HEK293 (cell line): ENCODE measurements at regions not wholly inside any gene's neighbourhood (a gene's known extent, or its start where the extent isn't known, plus 50 kb on each side); places are given as distances from the start of the nearest gene placed in this dataset.

Experiments used
- CTCF ChIA-PET: fragments of 350-600 bp; formaldehyde crosslinking; extraction: SDS; loops from one replicate; lab custom pipeline; 2021; ENCODE audit warnings: antibody characterized with exemption; lab: Yijun Ruan, JAX
- POLR2A ChIA-PET: fragments of 300-600 bp; formaldehyde crosslinking; extraction: SDS; loops from one replicate; lab custom pipeline; 2020; ENCODE audit warnings: antibody characterized with exemption, inconsistent platforms; lab: Yijun Ruan, JAX
- H3K27ac ChIP-seq: fragments of 200-500 bp; sonication (Bioruptor generic); 2 replicates; pipeline ENCODE4 v1.5.1; 2014; ENCODE audit warnings: low read depth, low read length, control low read depth, inconsistent platforms; ENCODE audit errors: extremely low read depth
- H3K36me3 ChIP-seq, 2 experiments: fragments of 200-500 bp in 1 of 2; sonication (Bioruptor generic) in 1 of 2; 1 replicate in 1 of 2; 2 replicates in 1 of 2; pipeline ENCODE4 v1.5.1; 2014 to 2017; ENCODE audit warnings: inconsistent platforms in 2 of 2, low read length in 2 of 2; ENCODE audit not compliant: control insufficient read depth in 2 of 2, insufficient read depth in 1 of 2
- H3K4me1 ChIP-seq: fragments of 200-500 bp; sonication (Bioruptor generic); 2 replicates; pipeline ENCODE4 v1.5.1; 2014; ENCODE audit warnings: mild to moderate bottlenecking, low read length, inconsistent platforms; ENCODE audit not compliant: control insufficient read depth, insufficient read depth
- H3K4me3 ChIP-seq: 2 replicates; pipeline ENCODE4 v1.5.1; 2011; ENCODE audit warnings: low read depth, mild to moderate bottlenecking, control low read depth, low read length, moderate library complexity
- H3K9me3 ChIP-seq: fragments of 200-500 bp; sonication (Bioruptor generic); 2 replicates; pipeline ENCODE4 v1.5.1; 2014; ENCODE audit warnings: low read depth, low read length, inconsistent platforms; ENCODE audit not compliant: control insufficient read depth, insufficient read depth
- GLIS2 ChIP-seq: fragments of 450-650 bp; formaldehyde crosslinking; IDR thresholded peaks from 2 replicates; pipeline ENCODE4 v1.5.1; 2016; ENCODE audit warnings: missing biosample characterization, missing genetic modification characterization
- KLF8 ChIP-seq: fragments of 450-650 bp; formaldehyde crosslinking; IDR thresholded peaks from 2 replicates; pipeline ENCODE4 v1.5.1; 2016; ENCODE audit warnings: missing biosample characterization, missing genetic modification characterization
- OSR2 ChIP-seq: fragments of 450-650 bp; formaldehyde crosslinking; IDR thresholded peaks from 2 replicates; pipeline ENCODE4 v1.5.1; 2016; ENCODE audit warnings: missing biosample characterization, missing genetic modification characterization
- SETDB1 ChIP-seq: IDR thresholded peaks from one replicate; pipeline ENCODE4 v1.6.1; 2017; ENCODE audit warnings: mild to moderate bottlenecking, low read length, moderate library complexity, mixed read lengths; ENCODE audit not compliant: insufficient read length
- ZFP3 ChIP-seq: fragments of 450-650 bp; formaldehyde crosslinking; IDR thresholded peaks from 2 replicates; pipeline ENCODE4 v1.5.1; 2016; ENCODE audit warnings: low read depth, missing biosample characterization, missing genetic modification characterization
- ZNF324 ChIP-seq: fragments of 450-650 bp; formaldehyde crosslinking; IDR thresholded peaks from 2 replicates; pipeline ENCODE4 v1.5.1; 2016; ENCODE audit warnings: missing biosample characterization, missing genetic modification characterization
- ZNF433 ChIP-seq: fragments of 450-650 bp; formaldehyde crosslinking; IDR thresholded peaks from 2 replicates; pipeline ENCODE4 v1.5.1; 2016; ENCODE audit warnings: missing biosample characterization, missing genetic modification characterization, low read depth
- ZNF473 ChIP-seq: fragments of 450-650 bp; formaldehyde crosslinking; IDR thresholded peaks from 2 replicates; pipeline ENCODE4 v1.5.1; 2017; ENCODE audit warnings: missing biosample characterization, missing genetic modification characterization
- ZNF521 ChIP-seq: fragments of 450-650 bp; formaldehyde crosslinking; IDR thresholded peaks from 2 replicates; pipeline ENCODE4 v1.5.1; 2017; ENCODE audit warnings: missing biosample characterization, mild to moderate bottlenecking, missing genetic modification characterization
- ZNF544 ChIP-seq: fragments of 450-650 bp; formaldehyde crosslinking; IDR thresholded peaks from 2 replicates; pipeline ENCODE4 v1.5.0; 2017; ENCODE audit warnings: missing biosample characterization, missing genetic modification characterization
- ZNF571 ChIP-seq: fragments of 450-650 bp; formaldehyde crosslinking; IDR thresholded peaks from 2 replicates; pipeline ENCODE4 v1.5.0; 2017; ENCODE audit warnings: missing biosample characterization, missing genetic modification characterization
- ZNF623 ChIP-seq: fragments of 450-650 bp; formaldehyde crosslinking; IDR thresholded peaks from 2 replicates; pipeline ENCODE4 v1.5.1; 2016; ENCODE audit warnings: missing biosample characterization, missing genetic modification characterization
- ZNF776 ChIP-seq: fragments of 450-650 bp; formaldehyde crosslinking; IDR thresholded peaks from 2 replicates; pipeline ENCODE4 v1.5.0; 2017; ENCODE audit warnings: missing biosample characterization, missing genetic modification characterization, borderline replicate concordance
- ZNF830 ChIP-seq: fragments of 450-650 bp; IDR thresholded peaks from 2 replicates; pipeline ENCODE4 v1.5.0; 2018; ENCODE audit warnings: missing biosample characterization, missing genetic modification characterization, low read depth, mild to moderate bottlenecking, moderate library complexity
- ZNF843 ChIP-seq: fragments of 450-650 bp; formaldehyde crosslinking; IDR thresholded peaks from 2 replicates; pipeline ENCODE4 v1.5.1; 2016; ENCODE audit warnings: missing biosample characterization, missing genetic modification characterization
- TF ChIP-seq, protein P1 (sequence below): fragments of 450-650 bp; formaldehyde crosslinking; IDR thresholded peaks from 2 replicates; pipeline ENCODE4 v1.5.1; 2017; ENCODE audit warnings: missing biosample characterization, missing genetic modification characterization
- TF ChIP-seq, protein P2 (sequence below): fragments of 450-650 bp; formaldehyde crosslinking; IDR thresholded peaks from 2 replicates; pipeline ENCODE4 v1.5.1; 2016; ENCODE audit warnings: missing biosample characterization, missing genetic modification characterization
- TF ChIP-seq, protein P3 (sequence below): fragments of 450-650 bp; formaldehyde crosslinking; IDR thresholded peaks from 2 replicates; pipeline ENCODE4 v1.5.1; 2016; ENCODE audit warnings: missing biosample characterization, missing genetic modification characterization
- TF ChIP-seq, protein P4 (sequence below): fragments of 450-650 bp; formaldehyde crosslinking; IDR thresholded peaks from 2 replicates; pipeline ENCODE4 v1.5.1; 2017; ENCODE audit warnings: missing biosample characterization, missing genetic modification characterization

DNA sequence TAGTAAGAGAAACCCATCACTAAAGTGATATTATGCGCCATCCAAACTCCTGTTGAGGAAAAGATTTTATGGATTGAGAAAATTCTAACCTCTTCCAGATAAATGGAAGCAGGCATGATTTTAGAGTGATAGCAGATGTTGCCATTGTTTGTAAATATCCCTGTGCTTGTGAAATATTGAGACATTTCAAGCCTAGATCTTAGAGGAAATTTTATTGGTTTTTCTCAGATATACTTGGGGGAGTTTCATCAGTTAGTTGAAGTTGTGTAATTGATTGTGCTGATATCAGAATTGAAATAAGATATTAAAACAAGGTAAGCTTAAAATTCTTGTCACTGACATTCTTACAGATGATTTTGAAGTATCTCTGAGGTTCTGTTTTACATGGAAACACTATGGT lies 390.9 kb upstream of the FANCL start:
- TF ChIP-seq, protein P1, sequence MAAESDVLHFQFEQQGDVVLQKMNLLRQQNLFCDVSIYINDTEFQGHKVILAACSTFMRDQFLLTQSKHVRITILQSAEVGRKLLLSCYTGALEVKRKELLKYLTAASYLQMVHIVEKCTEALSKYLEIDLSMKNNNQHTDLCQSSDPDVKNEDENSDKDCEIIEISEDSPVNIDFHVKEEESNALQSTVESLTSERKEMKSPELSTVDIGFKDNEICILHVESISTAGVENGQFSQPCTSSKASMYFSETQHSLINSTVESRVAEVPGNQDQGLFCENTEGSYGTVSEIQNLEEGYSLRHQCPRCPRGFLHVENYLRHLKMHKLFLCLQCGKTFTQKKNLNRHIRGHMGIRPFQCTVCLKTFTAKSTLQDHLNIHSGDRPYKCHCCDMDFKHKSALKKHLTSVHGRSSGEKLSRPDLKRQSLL = no peak
- Histone ChIP-seq H3K9me3 (no peaks in the 10 kb centered on the region), H3K27ac (no peak overlapping the region), H3K4me1 (peaks cover 20% of the 10 kb centered on the region), H3K36me3 (no peaks in the 10 kb centered on the region), H3K4me3 (no peak overlapping the region)
- POLR2A ChIA-PET = no interaction called here
- CTCF ChIA-PET = no interaction called here

DNA sequence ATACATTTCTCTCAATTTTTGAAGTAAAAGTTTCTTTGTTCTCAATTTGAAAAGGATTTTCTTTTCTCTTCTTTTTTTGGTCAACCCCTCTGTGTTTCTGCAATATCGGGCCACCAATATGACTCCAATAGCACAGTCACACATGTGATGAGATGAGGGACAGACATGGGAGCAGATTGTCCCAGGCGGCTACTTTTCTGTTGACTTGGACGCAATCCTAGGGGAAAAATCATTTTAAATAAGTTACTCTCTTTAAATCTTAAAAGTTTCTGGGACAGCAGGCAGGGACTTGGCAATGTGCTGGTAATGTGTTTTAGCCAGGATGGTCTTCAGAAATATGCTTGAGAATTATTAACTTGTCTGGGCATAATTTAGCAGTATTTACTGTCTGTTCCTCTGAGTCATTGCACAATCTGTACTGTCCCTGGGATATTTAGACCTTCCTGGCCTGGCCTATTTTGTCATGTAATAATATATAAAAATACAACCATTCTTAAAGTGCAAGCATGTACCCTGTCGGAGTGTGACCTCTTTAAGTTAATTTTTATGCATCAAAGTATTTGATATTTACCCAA lies 388.5 kb upstream of the FANCL start:
- Histone ChIP-seq H3K36me3 (no peaks in the 10 kb centered on the region), H3K27ac (no peak overlapping the region), H3K4me1 (peaks cover 12% of the 10 kb centered on the region), H3K9me3 (no peaks in the 10 kb centered on the region), H3K4me3 (no peak overlapping the region)
- TF ChIP-seq ZNF473 (tag by site-specific recombination) (no peak), SETDB1 (no peak), KLF8 (tag by site-specific recombination) (no peak), ZNF830 (tag by site-specific recombination) (no peak), ZNF544 (tag by site-specific recombination) (no peak), ZNF433 (tag by site-specific recombination) (no peak)
- TF ChIP-seq, protein P2, sequence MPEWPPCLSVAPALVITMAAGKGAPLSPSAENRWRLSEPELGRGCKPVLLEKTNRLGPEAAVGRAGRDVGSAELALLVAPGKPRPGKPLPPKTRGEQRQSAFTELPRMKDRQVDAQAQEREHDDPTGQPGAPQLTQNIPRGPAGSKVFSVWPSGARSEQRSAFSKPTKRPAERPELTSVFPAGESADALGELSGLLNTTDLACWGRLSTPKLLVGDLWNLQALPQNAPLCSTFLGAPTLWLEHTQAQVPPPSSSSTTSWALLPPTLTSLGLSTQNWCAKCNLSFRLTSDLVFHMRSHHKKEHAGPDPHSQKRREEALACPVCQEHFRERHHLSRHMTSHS (tag by site-specific recombination) = no peak
- POLR2A ChIA-PET = interaction anchor here (0.7 kb wide), 1 partner anchor 389 kb away, joined by 3 read pairs; no protein-coding TSS in a partner anchor
- CTCF ChIA-PET = no interaction called here

DNA sequence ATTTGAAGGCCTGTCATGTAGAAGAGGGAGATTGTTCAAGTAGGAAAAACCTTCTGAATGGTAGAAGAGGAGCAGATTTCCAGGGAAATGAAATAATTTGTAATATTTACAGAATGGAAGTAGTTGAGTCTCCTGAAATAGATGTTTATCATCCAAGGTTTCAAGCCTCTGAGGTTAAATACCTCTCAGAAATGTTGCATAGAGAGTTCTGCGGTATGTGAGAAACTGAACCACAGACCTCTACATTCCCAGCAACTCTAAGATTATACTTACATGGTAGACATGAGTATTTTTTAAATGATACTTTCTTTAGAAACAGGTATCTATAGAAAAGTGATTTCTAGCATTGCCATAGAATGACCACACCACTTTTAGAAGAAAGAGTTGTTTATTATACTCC lies 379.8 kb upstream of the FANCL start:
- Histone ChIP-seq H3K27ac (no peak overlapping the region), H3K9me3 (no peaks in the 10 kb centered on the region), H3K4me1 (no peaks in the 10 kb centered on the region)
- TF ChIP-seq GLIS2 (tag by site-specific recombination) (no peak), ZNF571 (tag by site-specific recombination) (no peak), ZFP3 (tag by site-specific recombination) (no peak)
- TF ChIP-seq, protein P3, sequence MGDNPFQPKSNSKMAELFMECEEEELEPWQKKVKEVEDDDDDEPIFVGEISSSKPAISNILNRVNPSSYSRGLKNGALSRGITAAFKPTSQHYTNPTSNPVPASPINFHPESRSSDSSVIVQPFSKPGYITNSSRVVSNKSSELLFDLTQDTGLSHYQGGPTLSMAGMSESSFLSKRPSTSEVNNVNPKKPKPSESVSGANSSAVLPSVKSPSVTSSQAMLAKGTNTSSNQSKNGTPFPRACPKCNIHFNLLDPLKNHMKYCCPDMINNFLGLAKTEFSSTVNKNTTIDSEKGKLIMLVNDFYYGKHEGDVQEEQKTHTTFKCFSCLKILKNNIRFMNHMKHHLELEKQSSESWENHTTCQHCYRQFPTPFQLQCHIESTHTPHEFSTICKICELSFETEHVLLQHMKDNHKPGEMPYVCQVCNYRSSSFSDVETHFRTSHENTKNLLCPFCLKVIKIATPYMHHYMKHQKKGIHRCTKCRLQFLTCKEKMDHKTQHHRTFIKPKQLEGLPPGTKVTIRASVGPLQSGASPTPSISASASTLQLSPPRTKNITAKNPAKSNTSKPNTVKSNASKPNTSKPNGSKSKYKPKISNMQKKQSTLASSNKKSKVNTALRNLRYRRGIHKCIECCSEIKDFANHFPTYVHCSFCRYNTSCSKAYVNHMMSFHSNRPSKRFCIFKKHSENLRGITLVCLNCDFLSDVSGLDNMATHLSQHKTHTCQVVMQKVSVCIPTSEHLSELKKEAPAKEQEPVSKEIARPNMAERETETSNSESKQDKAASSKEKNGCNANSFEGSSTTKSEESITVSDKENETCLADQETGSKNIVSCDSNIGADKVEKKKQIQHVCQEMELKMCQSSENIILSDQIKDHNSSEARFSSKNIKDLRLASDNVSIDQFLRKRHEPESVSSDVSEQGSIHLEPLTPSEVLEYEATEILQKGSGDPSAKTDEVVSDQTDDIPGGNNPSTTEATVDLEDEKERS (tag by site-specific recombination) = no peak
- TF ChIP-seq, all 188 proteins: peak for 0
- Histone ChIP-seq H3K36me3 (no peaks in the 10 kb centered on the region), H3K4me3 (no peak overlapping the region)
- ChIA-PET CTCF (no interaction called here), POLR2A (no interaction called here)

DNA sequence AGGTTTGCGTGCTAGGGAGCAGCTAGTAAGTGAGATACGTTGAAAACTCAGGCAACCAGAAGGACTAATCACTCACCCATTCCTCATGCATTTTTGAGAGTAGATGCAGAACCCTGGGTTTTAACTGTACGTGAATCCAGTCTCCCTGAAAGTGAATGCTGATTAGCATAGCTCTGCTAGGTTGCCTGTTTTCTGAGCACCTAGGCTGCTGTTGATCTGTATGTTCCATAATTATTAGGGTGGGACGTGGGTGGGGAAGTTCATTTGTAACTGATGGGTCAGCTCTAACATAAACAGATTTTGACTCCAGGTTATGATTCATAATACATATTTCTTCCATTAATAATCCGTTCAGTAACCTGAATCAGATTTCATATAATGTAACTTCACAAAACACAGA lies 379.0 kb upstream of the FANCL start:
- no peaks in the 10 kb centered on the region for H3K9me3 ChIP-seq
- no peak overlapping the region for H3K27ac ChIP-seq
- H3K4me1 ChIP-seq = no peaks in the 10 kb centered on the region
- no peak for TF ChIP-seq ZNF324 (tag by site-specific recombination)
- TF ChIP-seq ZNF623 (tag by site-specific recombination) = no peak
- no peak for TF ChIP-seq ZNF776 (tag by site-specific recombination)
- TF ChIP-seq, protein P4, sequence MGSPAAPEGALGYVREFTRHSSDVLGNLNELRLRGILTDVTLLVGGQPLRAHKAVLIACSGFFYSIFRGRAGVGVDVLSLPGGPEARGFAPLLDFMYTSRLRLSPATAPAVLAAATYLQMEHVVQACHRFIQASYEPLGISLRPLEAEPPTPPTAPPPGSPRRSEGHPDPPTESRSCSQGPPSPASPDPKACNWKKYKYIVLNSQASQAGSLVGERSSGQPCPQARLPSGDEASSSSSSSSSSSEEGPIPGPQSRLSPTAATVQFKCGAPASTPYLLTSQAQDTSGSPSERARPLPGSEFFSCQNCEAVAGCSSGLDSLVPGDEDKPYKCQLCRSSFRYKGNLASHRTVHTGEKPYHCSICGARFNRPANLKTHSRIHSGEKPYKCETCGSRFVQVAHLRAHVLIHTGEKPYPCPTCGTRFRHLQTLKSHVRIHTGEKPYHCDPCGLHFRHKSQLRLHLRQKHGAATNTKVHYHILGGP = no peak
- no peak for TF ChIP-seq ZNF521 (tag by site-specific recombination)
- no peak for TF ChIP-seq OSR2 (tag by site-specific recombination)
- no peak for TF ChIP-seq ZNF843 (tag by site-specific recombination)
- TF ChIP-seq, all 188 proteins: peak for 0
- no peak overlapping the region for H3K4me3 ChIP-seq
- ChIA-PET CTCF (no interaction called here), POLR2A (no interaction called here)
- no peaks in the 10 kb centered on the region for H3K36me3 ChIP-seq
